GM19463 (cell line): ENCODE measurements at regions not wholly inside any gene's neighbourhood (a gene's known extent, or its start where the extent isn't known, plus 50 kb on each side); places are given as distances from the start of the nearest gene placed in this dataset.

Source experiments
- ATAC-seq: cut with Tn5 transposase; IDR thresholded peaks from one replicate; pipeline ENCODE4 v1.9.1; 2021; ENCODE audit warnings: mild to moderate bottlenecking, moderate library complexity; ENCODE audit not compliant: unreplicated experiment

DNA sequence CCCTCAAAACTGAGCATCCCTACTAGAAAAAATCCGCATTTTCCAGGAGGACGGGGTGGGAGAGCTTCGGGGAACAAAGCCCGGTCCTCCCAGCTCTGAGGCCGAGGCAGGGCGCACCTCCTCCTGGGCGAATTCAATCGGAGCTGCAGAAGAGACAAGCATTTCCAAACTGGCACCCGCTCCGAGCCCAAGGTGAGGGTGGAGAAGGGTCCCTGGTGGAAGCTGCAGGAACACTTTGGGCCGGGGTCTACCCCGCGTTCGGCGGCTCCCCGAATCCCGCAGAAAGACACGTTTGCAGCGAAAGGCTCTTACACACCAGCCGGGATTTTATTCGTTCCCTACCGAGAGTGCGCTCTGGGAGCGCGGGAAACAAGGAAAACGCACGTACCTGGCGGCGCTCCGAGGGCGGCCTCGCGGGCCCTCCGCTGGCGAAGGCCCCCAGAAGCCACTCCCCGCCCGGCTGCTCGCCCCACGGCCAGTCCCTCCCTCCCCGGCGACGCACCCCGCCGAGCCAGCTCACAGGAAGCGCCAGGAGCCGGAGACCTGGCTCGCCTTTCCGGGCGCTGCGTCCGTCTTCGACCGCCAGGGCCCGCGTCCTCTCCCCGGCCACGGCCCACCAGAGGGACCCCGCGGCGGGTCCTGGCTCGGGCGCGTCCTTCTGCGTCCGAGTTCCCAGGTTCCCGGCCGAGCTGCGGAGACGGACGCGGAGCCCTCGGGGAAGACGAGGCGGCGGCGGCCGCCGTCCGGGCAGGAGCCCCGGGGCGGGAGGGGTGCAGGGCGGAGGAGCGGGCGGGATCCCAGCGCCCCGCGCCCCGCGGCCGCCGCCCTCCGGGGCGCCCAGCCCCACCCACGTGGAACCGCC, 49.8 kb upstream of the BAHCC1 start:
- peak; percentile 34 for ATAC-seq
